ENCODE measurements at regions not wholly inside any gene's neighbourhood (a gene's known extent, or its start where the extent isn't known, plus 50 kb on each side); places are given as distances from the start of the nearest gene placed in this dataset.

- Histone ChIP-seq H3K14ac (ENCODE audit: insufficient read length) (no peak overlapping the region), H3K9ac (replicated peaks in 1 of 4; ENCODE audit: extremely low read depth in 1 of 4, low read depth in 3 of 4, low read length in 3 of 4) (no peak overlapping the region), H4K8ac (ENCODE audit: extremely low read depth, insufficient read depth, low read length) (no peak overlapping the region), H2BK5ac (ENCODE audit: low read depth, low read length) (no peak overlapping the region), H3K4me2 (ENCODE audit: insufficient read depth in 1 of 2, low read depth in 2 of 2, low read length in 2 of 2) (no peak overlapping the region), H2AFZ (ENCODE audit: low read length) (no peak overlapping the region), H3K18ac (ENCODE audit: extremely low read depth, low read length) (no peak overlapping the region), H3K36me3 (ENCODE audit: control insufficient read depth in 2 of 4, insufficient read depth in 4 of 4, low read length in 3 of 4) (no peaks in the 10 kb centered on the region), H3K4me3 (ENCODE audit: extremely low read depth in 1 of 4, insufficient read depth in 2 of 4, low read depth in 3 of 4, low read length in 4 of 4) (no peak overlapping the region), H2BK12ac (ENCODE audit: low read depth, low read length) (no peak overlapping the region), H3K4me1 (replicated peaks in 1 of 4; ENCODE audit: control insufficient read depth in 3 of 4, insufficient read depth in 4 of 4, low read length in 3 of 4) (no peaks in the 10 kb centered on the region), H3K27ac (ENCODE audit: low read depth, low read length) (no peak overlapping the region), H3K79me1 (ENCODE audit: low read depth, low read length) (no peaks in the 10 kb centered on the region), H4K5ac (ENCODE audit: insufficient read length, low read depth, low read length) (no peak overlapping the region), H2AK5ac (ENCODE audit: low read depth, low read length) (no peak overlapping the region), H2BK20ac (ENCODE audit: low read length) (no peak overlapping the region), H4K91ac (replicated peaks; ENCODE audit: insufficient read length, low read length) (no peak overlapping the region), H2BK15ac (ENCODE audit: low read length) (no peak overlapping the region), H4K20me1 (replicated peaks in 1 of 2; ENCODE audit: control insufficient read depth in 1 of 2, insufficient read depth in 2 of 2, low read length in 2 of 2) (no peaks in the 10 kb centered on the region), H3K23me2 (ENCODE audit: low read depth, low read length) (no peaks in the 10 kb centered on the region), H3K79me2 (ENCODE audit: control insufficient read depth in 1 of 2, insufficient read depth in 2 of 2, low read length in 2 of 2) (no peaks in the 10 kb centered on the region), H3K4ac (replicated peaks; ENCODE audit: insufficient read length, low read depth, low read length) (no peak overlapping the region), H3K27me3 (replicated peaks in 1 of 4; ENCODE audit: control insufficient read depth in 3 of 4, extremely low read depth in 1 of 4, insufficient read depth in 3 of 4, low read length in 3 of 4) (no peaks in the 10 kb centered on the region), H3K56ac (replicated peaks; ENCODE audit: insufficient read length, low read depth, low read length) (no peak overlapping the region), H3K9me3 (ENCODE audit: insufficient read depth in 2 of 2, low read depth in 1 of 2, low read length in 1 of 2) (no peaks in the 10 kb centered on the region), H3K23ac (ENCODE audit: insufficient read length) (no peak overlapping the region), H2BK120ac (replicated peaks; ENCODE audit: low read depth, low read length) (no peak overlapping the region)
- FAIRE-seq (no peak), DNase-seq (ENCODE audit: low read depth in 1 of 2, low spot score in 2 of 2) (no peak)
- ChIA-PET POLR2A (ENCODE audit: partially characterized antibody) (no interaction called here), CTCF (ENCODE audit: partially characterized antibody) (no interaction called here)
- 96% methylated on average over 4 of the region's 4 CpGs; no CpG with 5 or more reads in 1 of the 2 experiments for WGBS, 2 experiments (ENCODE audit: extremely low coverage in 1 of 2, insufficient coverage in 1 of 2, insufficient read length in 1 of 2, insufficient replicate concordance in 2 of 2, low coverage in 1 of 2, low lambda C conversion rate in 2 of 2, missing lambda C conversion rate in 1 of 2)
- TF ChIP-seq YY1 (IDR thresholded peaks at IDR 0.05; ENCODE audit: low read depth, low read length) (no peak), BACH1 (IDR thresholded peaks at IDR 0.05; ENCODE audit: low read length) (no peak), POLR2AphosphoS5 (IDR thresholded peaks at IDR 0.05; ENCODE audit: low read depth, low read length) (no peak), RXRA (IDR thresholded peaks at IDR 0.05; ENCODE audit: insufficient read depth, low read depth, low read length) (no peak)
Measured at GRCh38 chr2:173681881-173682650, 283.1 kb downstream of the SP3 start.
